ENCODE measurements at regions not wholly inside any gene's neighbourhood (a gene's known extent, or its start where the extent isn't known, plus 50 kb on each side); places are given as distances from the start of the nearest gene placed in this dataset.

- no peak for TF ChIP-seq GABPA (IDR thresholded peaks at IDR 0.05; ENCODE audit: low read depth)
- TF ChIP-seq, protein P1, sequence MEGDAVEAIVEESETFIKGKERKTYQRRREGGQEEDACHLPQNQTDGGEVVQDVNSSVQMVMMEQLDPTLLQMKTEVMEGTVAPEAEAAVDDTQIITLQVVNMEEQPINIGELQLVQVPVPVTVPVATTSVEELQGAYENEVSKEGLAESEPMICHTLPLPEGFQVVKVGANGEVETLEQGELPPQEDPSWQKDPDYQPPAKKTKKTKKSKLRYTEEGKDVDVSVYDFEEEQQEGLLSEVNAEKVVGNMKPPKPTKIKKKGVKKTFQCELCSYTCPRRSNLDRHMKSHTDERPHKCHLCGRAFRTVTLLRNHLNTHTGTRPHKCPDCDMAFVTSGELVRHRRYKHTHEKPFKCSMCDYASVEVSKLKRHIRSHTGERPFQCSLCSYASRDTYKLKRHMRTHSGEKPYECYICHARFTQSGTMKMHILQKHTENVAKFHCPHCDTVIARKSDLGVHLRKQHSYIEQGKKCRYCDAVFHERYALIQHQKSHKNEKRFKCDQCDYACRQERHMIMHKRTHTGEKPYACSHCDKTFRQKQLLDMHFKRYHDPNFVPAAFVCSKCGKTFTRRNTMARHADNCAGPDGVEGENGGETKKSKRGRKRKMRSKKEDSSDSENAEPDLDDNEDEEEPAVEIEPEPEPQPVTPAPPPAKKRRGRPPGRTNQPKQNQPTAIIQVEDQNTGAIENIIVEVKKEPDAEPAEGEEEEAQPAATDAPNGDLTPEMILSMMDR (IDR thresholded peaks at IDR 0.05; ENCODE audit: insufficient read depth, low read length) = no peak
- no peak for TF ChIP-seq SPI1 (IDR thresholded peaks at IDR 0.05; ENCODE audit: borderline replicate concordance, low read depth)
- no peak for TF ChIP-seq POLR2AphosphoS5 (IDR thresholded peaks at IDR 0.05; ENCODE audit: low read depth)
- TF ChIP-seq, protein P2, sequence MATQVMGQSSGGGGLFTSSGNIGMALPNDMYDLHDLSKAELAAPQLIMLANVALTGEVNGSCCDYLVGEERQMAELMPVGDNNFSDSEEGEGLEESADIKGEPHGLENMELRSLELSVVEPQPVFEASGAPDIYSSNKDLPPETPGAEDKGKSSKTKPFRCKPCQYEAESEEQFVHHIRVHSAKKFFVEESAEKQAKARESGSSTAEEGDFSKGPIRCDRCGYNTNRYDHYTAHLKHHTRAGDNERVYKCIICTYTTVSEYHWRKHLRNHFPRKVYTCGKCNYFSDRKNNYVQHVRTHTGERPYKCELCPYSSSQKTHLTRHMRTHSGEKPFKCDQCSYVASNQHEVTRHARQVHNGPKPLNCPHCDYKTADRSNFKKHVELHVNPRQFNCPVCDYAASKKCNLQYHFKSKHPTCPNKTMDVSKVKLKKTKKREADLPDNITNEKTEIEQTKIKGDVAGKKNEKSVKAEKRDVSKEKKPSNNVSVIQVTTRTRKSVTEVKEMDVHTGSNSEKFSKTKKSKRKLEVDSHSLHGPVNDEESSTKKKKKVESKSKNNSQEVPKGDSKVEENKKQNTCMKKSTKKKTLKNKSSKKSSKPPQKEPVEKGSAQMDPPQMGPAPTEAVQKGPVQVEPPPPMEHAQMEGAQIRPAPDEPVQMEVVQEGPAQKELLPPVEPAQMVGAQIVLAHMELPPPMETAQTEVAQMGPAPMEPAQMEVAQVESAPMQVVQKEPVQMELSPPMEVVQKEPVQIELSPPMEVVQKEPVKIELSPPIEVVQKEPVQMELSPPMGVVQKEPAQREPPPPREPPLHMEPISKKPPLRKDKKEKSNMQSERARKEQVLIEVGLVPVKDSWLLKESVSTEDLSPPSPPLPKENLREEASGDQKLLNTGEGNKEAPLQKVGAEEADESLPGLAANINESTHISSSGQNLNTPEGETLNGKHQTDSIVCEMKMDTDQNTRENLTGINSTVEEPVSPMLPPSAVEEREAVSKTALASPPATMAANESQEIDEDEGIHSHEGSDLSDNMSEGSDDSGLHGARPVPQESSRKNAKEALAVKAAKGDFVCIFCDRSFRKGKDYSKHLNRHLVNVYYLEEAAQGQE (IDR thresholded peaks at IDR 0.05; ENCODE audit: insufficient replicate concordance, low read depth) = no peak
- H3K27ac ChIP-seq (replicated peaks) = no peak overlapping the region
- DNase-seq (ENCODE audit: low read depth in 1 of 2, low spot score in 1 of 2) = no peak
- no peak overlapping the region for H3K4me3 ChIP-seq (replicated peaks; ENCODE audit: insufficient read depth, low read length)
- no peaks in the 10 kb centered on the region for H3K27me3 ChIP-seq (ENCODE audit: insufficient read depth, poor library complexity, severe bottlenecking)
Measured at GRCh38 chr14:53628732-53629430, 327.7 kb downstream of the BMP4 start.

DNA sequence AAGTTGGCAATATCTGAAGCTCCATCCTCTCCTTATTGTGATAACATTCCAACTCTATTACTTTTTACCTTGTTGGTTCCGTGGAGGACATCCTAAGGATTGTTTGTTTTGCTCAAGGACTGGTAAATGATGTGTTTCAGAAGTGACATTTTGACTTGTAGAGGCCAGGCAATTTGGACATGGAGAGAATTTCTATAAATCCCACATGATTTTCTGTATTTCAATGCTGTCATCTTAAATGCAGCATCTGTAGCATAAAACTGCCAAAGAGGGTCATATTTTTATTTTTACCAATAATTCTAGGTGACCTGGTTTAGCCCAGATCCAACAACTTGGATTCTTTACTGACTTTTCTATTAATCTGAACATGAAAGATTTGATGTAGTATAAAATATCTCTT, 328.4 kb downstream of the BMP4 start:
- Histone ChIP-seq H3K27ac (replicated peaks) (no peak overlapping the region), H3K27me3 (ENCODE audit: insufficient read depth, poor library complexity, severe bottlenecking) (no peaks in the 10 kb centered on the region), H3K4me3 (replicated peaks; ENCODE audit: insufficient read depth, low read length) (no peak overlapping the region)
- DNase-seq (ENCODE audit: low read depth in 1 of 2, low spot score in 1 of 2) = no peak
- TF ChIP-seq, protein P1 (IDR thresholded peaks at IDR 0.05; ENCODE audit: insufficient read depth, low read length) = no peak

GRCh38 chr14:53626761-53627160, 329.9 kb downstream of the BMP4 start:
- no peak overlapping the region for H3K4me3 ChIP-seq (replicated peaks; ENCODE audit: insufficient read depth, low read length)
- no peaks in the 10 kb centered on the region for H3K27me3 ChIP-seq (ENCODE audit: insufficient read depth, poor library complexity, severe bottlenecking)
- no peak for TF ChIP-seq GABPA (IDR thresholded peaks at IDR 0.05; ENCODE audit: low read depth)
- TF ChIP-seq, protein P2 (IDR thresholded peaks at IDR 0.05; ENCODE audit: insufficient replicate concordance, low read depth) = no peak
- no peak for TF ChIP-seq SPI1 (IDR thresholded peaks at IDR 0.05; ENCODE audit: borderline replicate concordance, low read depth)
- no peak for TF ChIP-seq POLR2AphosphoS5 (IDR thresholded peaks at IDR 0.05; ENCODE audit: low read depth)
- DNase-seq (ENCODE audit: low read depth in 1 of 2, low spot score in 1 of 2) = no peak
- H3K27ac ChIP-seq (replicated peaks) = no peak overlapping the region

- Histone ChIP-seq H3K27ac (replicated peaks) (no peak overlapping the region), H3K4me3 (replicated peaks; ENCODE audit: insufficient read depth, low read length) (no peak overlapping the region), H3K27me3 (ENCODE audit: insufficient read depth, poor library complexity, severe bottlenecking) (no peaks in the 10 kb centered on the region)
- no peak for DNase-seq (ENCODE audit: low read depth in 1 of 2, low spot score in 1 of 2)
- TF ChIP-seq, protein P2 (IDR thresholded peaks at IDR 0.05; ENCODE audit: insufficient replicate concordance, low read depth) = no peak
- TF ChIP-seq GABPA (IDR thresholded peaks at IDR 0.05; ENCODE audit: low read depth) (no peak), SPI1 (IDR thresholded peaks at IDR 0.05; ENCODE audit: borderline replicate concordance, low read depth) (no peak)
Measured at GRCh38 chr14:53622447-53622846, 334.2 kb downstream of the BMP4 start.

All from HL-60 (cell line).